Stimulated activated memory B cell treated with anti-CD40 and anti-IgM and Interleukin-4, amounts not matched to agents 10 μg/mL and 1 μg/mL and 100 μg/mL, for 72 hours (primary cell): ENCODE measurements at regions not wholly inside any gene's neighbourhood (a gene's known extent, or its start where the extent isn't known, plus 50 kb on each side); places are given as distances from the start of the nearest gene placed in this dataset.
"Not testable (repeated sequence)": the region's sequence is repeated elsewhere in the genome, so short reads cannot be mapped to it uniquely, and the experiment has no call there.

ENCODE experiments used
- ATAC-seq: fragments of 150-1000 bp; cut with Tn5 transposase; 2 replicates; pipeline ENCODE4 v1.10.0; 2021
- H3K27ac Mint-ChIP-seq: one replicate; pipeline ENCODE4 v1.8.0; 2022; ENCODE audit warnings: mild to moderate bottlenecking, mixed read lengths
- H3K27me3 Mint-ChIP-seq: one replicate; pipeline ENCODE4 v1.8.0; 2022; ENCODE audit warnings: mixed read lengths
- H3K36me3 Mint-ChIP-seq: one replicate; pipeline ENCODE4 v1.8.0; 2022; ENCODE audit warnings: mixed read lengths
- H3K4me1 Mint-ChIP-seq: one replicate; pipeline ENCODE4 v1.8.0; 2022; ENCODE audit warnings: mixed read lengths
- H3K4me3 Mint-ChIP-seq: one replicate; pipeline ENCODE4 v1.8.0; 2022; ENCODE audit warnings: mild to moderate bottlenecking, moderate library complexity, mixed read lengths
- H3K9me3 Mint-ChIP-seq: one replicate; pipeline ENCODE4 v1.8.0; 2022; ENCODE audit warnings: mixed read lengths

- H3K27ac Mint-ChIP-seq, H3K4me1 Mint-ChIP-seq, H3K4me3 Mint-ChIP-seq, ATAC-seq, H3K36me3 Mint-ChIP-seq, H3K9me3 Mint-ChIP-seq, H3K27me3 Mint-ChIP-seq: not testable (repeated sequence)
Observed at GRCh38 chr5:26324273-26324895, 714.0 kb downstream of the CDH9 start.

- no peak for ATAC-seq
- Mint-ChIP-seq H3K27me3 (no peaks in the 10 kb centered on the region), H3K9me3 (peaks cover 4% of the 10 kb centered on the region), H3K27ac (no peak overlapping the region), H3K4me1 (no peaks in the 10 kb centered on the region), H3K36me3 (no peaks in the 10 kb centered on the region), H3K4me3 (no peak overlapping the region)
Observed at GRCh38 chr5:26323794-26324193, 714.6 kb downstream of the CDH9 start.

GRCh38 chr5:26321278-26321677 is 717.1 kb downstream of the CDH9 start:
- ATAC-seq: no peak
- Mint-ChIP-seq H3K27ac (no peak overlapping the region), H3K27me3 (no peaks in the 10 kb centered on the region), H3K9me3 (no peaks in the 10 kb centered on the region), H3K4me3 (no peak overlapping the region), H3K4me1 (no peaks in the 10 kb centered on the region), H3K36me3 (no peaks in the 10 kb centered on the region)

- H3K27me3 Mint-ChIP-seq: no peaks in the 10 kb centered on the region
- no peak for ATAC-seq
- H3K36me3 Mint-ChIP-seq: no peaks in the 10 kb centered on the region
- H3K4me1 Mint-ChIP-seq: no peaks in the 10 kb centered on the region
- H3K9me3 Mint-ChIP-seq: peaks cover 6% of the 10 kb centered on the region
- no peak overlapping the region for H3K27ac Mint-ChIP-seq
- no peak overlapping the region for H3K4me3 Mint-ChIP-seq
Observed at GRCh38 chr5:26310415-26310814, 728.0 kb downstream of the CDH9 start.

- Mint-ChIP-seq H3K27ac (no peak overlapping the region), H3K9me3 (no peaks in the 10 kb centered on the region), H3K27me3 (no peaks in the 10 kb centered on the region), H3K4me3 (no peak overlapping the region), H3K36me3 (no peaks in the 10 kb centered on the region), H3K4me1 (no peaks in the 10 kb centered on the region)
- ATAC-seq: no peak
Observed at GRCh38 chr5:26295541-26295940, 742.8 kb downstream of the CDH9 start.

GRCh38 chr5:26282190-26282589 is 756.2 kb downstream of the CDH9 start:
- Mint-ChIP-seq H3K4me3 (no peak overlapping the region), H3K27me3 (no peaks in the 10 kb centered on the region), H3K27ac (no peak overlapping the region), H3K36me3 (no peaks in the 10 kb centered on the region), H3K4me1 (no peaks in the 10 kb centered on the region), H3K9me3 (peaks cover 3% of the 10 kb centered on the region)
- no peak for ATAC-seq

- no peak for ATAC-seq
- Mint-ChIP-seq H3K27me3 (no peaks in the 10 kb centered on the region), H3K36me3 (no peaks in the 10 kb centered on the region), H3K4me1 (no peaks in the 10 kb centered on the region), H3K9me3 (peaks cover 3% of the 10 kb centered on the region), H3K27ac (no peak overlapping the region), H3K4me3 (no peak overlapping the region)
Observed at GRCh38 chr5:26278078-26278477, 760.3 kb downstream of the CDH9 start.

GRCh38 chr5:26259081-26259480 is 779.3 kb downstream of the CDH9 start:
- Mint-ChIP-seq H3K27ac (no peak overlapping the region), H3K36me3 (no peaks in the 10 kb centered on the region), H3K9me3 (peaks cover 17% of the 10 kb centered on the region), H3K4me1 (no peaks in the 10 kb centered on the region), H3K4me3 (no peak overlapping the region), H3K27me3 (no peaks in the 10 kb centered on the region)
- ATAC-seq: no peak

GRCh38 chr5:26245321-26245720 is 793.1 kb downstream of the CDH9 start:
- Mint-ChIP-seq H3K4me3 (no peak overlapping the region), H3K27me3 (no peaks in the 10 kb centered on the region), H3K9me3 (no peaks in the 10 kb centered on the region), H3K36me3 (no peaks in the 10 kb centered on the region), H3K27ac (no peak overlapping the region), H3K4me1 (no peaks in the 10 kb centered on the region)
- ATAC-seq: no peak

GRCh38 chr5:26239588-26239987 is 798.8 kb downstream of the CDH9 start:
- Mint-ChIP-seq H3K4me1 (no peaks in the 10 kb centered on the region), H3K27me3 (no peaks in the 10 kb centered on the region), H3K9me3 (peaks cover 2% of the 10 kb centered on the region), H3K36me3 (no peaks in the 10 kb centered on the region), H3K27ac (no peak overlapping the region), H3K4me3 (no peak overlapping the region)
- no peak for ATAC-seq

- no peaks in the 10 kb centered on the region for H3K27me3 Mint-ChIP-seq
- no peaks in the 10 kb centered on the region for H3K36me3 Mint-ChIP-seq
- H3K4me1 Mint-ChIP-seq: no peaks in the 10 kb centered on the region
- H3K27ac Mint-ChIP-seq: no peak overlapping the region
- H3K9me3 Mint-ChIP-seq: peaks cover 2% of the 10 kb centered on the region
- H3K4me3 Mint-ChIP-seq: no peak overlapping the region
- no peak for ATAC-seq
Observed at GRCh38 chr5:26237489-26237888, 800.9 kb downstream of the CDH9 start.

- Mint-ChIP-seq H3K4me3 (no peak overlapping the region), H3K36me3 (no peaks in the 10 kb centered on the region), H3K4me1 (no peaks in the 10 kb centered on the region), H3K27me3 (no peaks in the 10 kb centered on the region), H3K27ac (no peak overlapping the region), H3K9me3 (peaks cover 2% of the 10 kb centered on the region)
- no peak for ATAC-seq
Observed at GRCh38 chr5:26236936-26237335, 801.5 kb downstream of the CDH9 start.

- H3K4me3 Mint-ChIP-seq: no peak overlapping the region
- H3K27ac Mint-ChIP-seq: no peak overlapping the region
- no peaks in the 10 kb centered on the region for H3K27me3 Mint-ChIP-seq
- no peaks in the 10 kb centered on the region for H3K4me1 Mint-ChIP-seq
- no peaks in the 10 kb centered on the region for H3K36me3 Mint-ChIP-seq
- peak; percentile 35 for ATAC-seq
- peaks cover 2% of the 10 kb centered on the region for H3K9me3 Mint-ChIP-seq
Observed at GRCh38 chr5:26232706-26233105, 805.7 kb downstream of the CDH9 start.

GRCh38 chr5:26231316-26231715 is 807.1 kb downstream of the CDH9 start:
- no peaks in the 10 kb centered on the region for H3K27me3 Mint-ChIP-seq
- H3K27ac Mint-ChIP-seq: no peak overlapping the region
- no peak for ATAC-seq
- no peak overlapping the region for H3K4me3 Mint-ChIP-seq
- no peaks in the 10 kb centered on the region for H3K4me1 Mint-ChIP-seq
- no peaks in the 10 kb centered on the region for H3K36me3 Mint-ChIP-seq
- H3K9me3 Mint-ChIP-seq: peaks cover 3% of the 10 kb centered on the region

GRCh38 chr5:26229848-26230247 is 808.5 kb downstream of the CDH9 start:
- Mint-ChIP-seq H3K36me3 (no peaks in the 10 kb centered on the region), H3K4me1 (no peaks in the 10 kb centered on the region), H3K27ac (no peak overlapping the region), H3K4me3 (no peak overlapping the region), H3K9me3 (peaks cover 5% of the 10 kb centered on the region), H3K27me3 (no peaks in the 10 kb centered on the region)
- no peak for ATAC-seq

GRCh38 chr5:26227245-26227644 is 811.1 kb downstream of the CDH9 start:
- Mint-ChIP-seq H3K9me3 (peaks cover 5% of the 10 kb centered on the region), H3K36me3 (no peaks in the 10 kb centered on the region), H3K4me3 (no peak overlapping the region), H3K27me3 (no peaks in the 10 kb centered on the region), H3K4me1 (no peaks in the 10 kb centered on the region), H3K27ac (no peak overlapping the region)
- no peak for ATAC-seq

GRCh38 chr5:26205121-26205520 is 833.3 kb downstream of the CDH9 start:
- no peaks in the 10 kb centered on the region for H3K27me3 Mint-ChIP-seq
- no peak overlapping the region for H3K27ac Mint-ChIP-seq
- no peaks in the 10 kb centered on the region for H3K36me3 Mint-ChIP-seq
- ATAC-seq: no peak
- H3K9me3 Mint-ChIP-seq: no peaks in the 10 kb centered on the region
- H3K4me3 Mint-ChIP-seq: no peak overlapping the region
- no peaks in the 10 kb centered on the region for H3K4me1 Mint-ChIP-seq
